ENCODE measurements at regions not wholly inside any gene's neighbourhood (a gene's known extent, or its start where the extent isn't known, plus 50 kb on each side); places are given as distances from the start of the nearest gene placed in this dataset.

- TF ChIP-seq, protein P1, sequence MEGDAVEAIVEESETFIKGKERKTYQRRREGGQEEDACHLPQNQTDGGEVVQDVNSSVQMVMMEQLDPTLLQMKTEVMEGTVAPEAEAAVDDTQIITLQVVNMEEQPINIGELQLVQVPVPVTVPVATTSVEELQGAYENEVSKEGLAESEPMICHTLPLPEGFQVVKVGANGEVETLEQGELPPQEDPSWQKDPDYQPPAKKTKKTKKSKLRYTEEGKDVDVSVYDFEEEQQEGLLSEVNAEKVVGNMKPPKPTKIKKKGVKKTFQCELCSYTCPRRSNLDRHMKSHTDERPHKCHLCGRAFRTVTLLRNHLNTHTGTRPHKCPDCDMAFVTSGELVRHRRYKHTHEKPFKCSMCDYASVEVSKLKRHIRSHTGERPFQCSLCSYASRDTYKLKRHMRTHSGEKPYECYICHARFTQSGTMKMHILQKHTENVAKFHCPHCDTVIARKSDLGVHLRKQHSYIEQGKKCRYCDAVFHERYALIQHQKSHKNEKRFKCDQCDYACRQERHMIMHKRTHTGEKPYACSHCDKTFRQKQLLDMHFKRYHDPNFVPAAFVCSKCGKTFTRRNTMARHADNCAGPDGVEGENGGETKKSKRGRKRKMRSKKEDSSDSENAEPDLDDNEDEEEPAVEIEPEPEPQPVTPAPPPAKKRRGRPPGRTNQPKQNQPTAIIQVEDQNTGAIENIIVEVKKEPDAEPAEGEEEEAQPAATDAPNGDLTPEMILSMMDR (IDR thresholded peaks at IDR 0.05; ENCODE audit: low read depth, low read length, missing input control): no peak
- TF ChIP-seq YY1 (IDR thresholded peaks at IDR 0.05): no peak
- TF ChIP-seq, protein P2, sequence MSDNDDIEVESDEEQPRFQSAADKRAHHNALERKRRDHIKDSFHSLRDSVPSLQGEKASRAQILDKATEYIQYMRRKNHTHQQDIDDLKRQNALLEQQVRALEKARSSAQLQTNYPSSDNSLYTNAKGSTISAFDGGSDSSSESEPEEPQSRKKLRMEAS (IDR thresholded peaks at IDR 0.05): no peak
- no peak for TF ChIP-seq EGR1 (IDR thresholded peaks at IDR 0.05; ENCODE audit: low read depth in 2 of 2)
- TF ChIP-seq, protein P3, sequence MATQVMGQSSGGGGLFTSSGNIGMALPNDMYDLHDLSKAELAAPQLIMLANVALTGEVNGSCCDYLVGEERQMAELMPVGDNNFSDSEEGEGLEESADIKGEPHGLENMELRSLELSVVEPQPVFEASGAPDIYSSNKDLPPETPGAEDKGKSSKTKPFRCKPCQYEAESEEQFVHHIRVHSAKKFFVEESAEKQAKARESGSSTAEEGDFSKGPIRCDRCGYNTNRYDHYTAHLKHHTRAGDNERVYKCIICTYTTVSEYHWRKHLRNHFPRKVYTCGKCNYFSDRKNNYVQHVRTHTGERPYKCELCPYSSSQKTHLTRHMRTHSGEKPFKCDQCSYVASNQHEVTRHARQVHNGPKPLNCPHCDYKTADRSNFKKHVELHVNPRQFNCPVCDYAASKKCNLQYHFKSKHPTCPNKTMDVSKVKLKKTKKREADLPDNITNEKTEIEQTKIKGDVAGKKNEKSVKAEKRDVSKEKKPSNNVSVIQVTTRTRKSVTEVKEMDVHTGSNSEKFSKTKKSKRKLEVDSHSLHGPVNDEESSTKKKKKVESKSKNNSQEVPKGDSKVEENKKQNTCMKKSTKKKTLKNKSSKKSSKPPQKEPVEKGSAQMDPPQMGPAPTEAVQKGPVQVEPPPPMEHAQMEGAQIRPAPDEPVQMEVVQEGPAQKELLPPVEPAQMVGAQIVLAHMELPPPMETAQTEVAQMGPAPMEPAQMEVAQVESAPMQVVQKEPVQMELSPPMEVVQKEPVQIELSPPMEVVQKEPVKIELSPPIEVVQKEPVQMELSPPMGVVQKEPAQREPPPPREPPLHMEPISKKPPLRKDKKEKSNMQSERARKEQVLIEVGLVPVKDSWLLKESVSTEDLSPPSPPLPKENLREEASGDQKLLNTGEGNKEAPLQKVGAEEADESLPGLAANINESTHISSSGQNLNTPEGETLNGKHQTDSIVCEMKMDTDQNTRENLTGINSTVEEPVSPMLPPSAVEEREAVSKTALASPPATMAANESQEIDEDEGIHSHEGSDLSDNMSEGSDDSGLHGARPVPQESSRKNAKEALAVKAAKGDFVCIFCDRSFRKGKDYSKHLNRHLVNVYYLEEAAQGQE (IDR thresholded peaks at IDR 0.05): no peak
- no peak for TF ChIP-seq ZBTB33 (IDR thresholded peaks at IDR 0.05)
- no peak for TF ChIP-seq RAD21 (IDR thresholded peaks at IDR 0.05)
- no peak for TF ChIP-seq TAF1 (conservative IDR thresholded peaks at IDR 0.05)
These were observed 1145.4 kb downstream of the OLFM4 start for GRCh38 chr13:54173996-54174395.
